Vagina (tissue), 2 donors: ENCODE measurements at regions not wholly inside any gene's neighbourhood (a gene's known extent, or its start where the extent isn't known, plus 50 kb on each side); places are given as distances from the start of the nearest gene placed in this dataset.

Experiments
- CTCF ChIP-seq, 3 experiments: fragments of 450-650 bp in 2 of 3; fragments of 200-600 bp in 1 of 3; sonication (generic) in 1 of 3; IDR thresholded peaks; one replicate each; pipeline ENCODE4 v1.5.1; 2017 to 2019; ENCODE audit warnings: antibody characterized with exemption in 3 of 3, mild to moderate bottlenecking in 2 of 3, moderate library complexity in 2 of 3
- POLR2A ChIP-seq, 2 donors: fragments of 450-650 bp; IDR thresholded peaks; one replicate each; pipeline ENCODE4 v1.6.1; 2017; ENCODE audit warnings: antibody characterized with exemption in 2 of 2, mild to moderate bottlenecking in 2 of 2, moderate library complexity in 2 of 2
- POLR2AphosphoS5 ChIP-seq, 2 donors: sonication (generic); formaldehyde crosslinking; IDR thresholded peaks; one replicate each; pipeline ENCODE4 v1.9.0; 2017; ENCODE audit warnings: antibody characterized with exemption in 2 of 2, mild to moderate bottlenecking in 2 of 2, low read depth in 1 of 2; ENCODE audit not compliant: insufficient read depth in 1 of 2

- TF ChIP-seq POLR2AphosphoS5 (IDR thresholded peaks at IDR 0.05; ENCODE audit: insufficient read depth in 1 of 2, low read depth in 1 of 2) = no peak
- TF ChIP-seq CTCF (IDR thresholded peaks at IDR 0.05) = no peak
- no peak for TF ChIP-seq POLR2A (IDR thresholded peaks at IDR 0.05)
Measured at GRCh38 chr7:378041-378420, 88.1 kb downstream of the FOXL3 start.
